GM18520 (cell line): ENCODE measurements at regions not wholly inside any gene's neighbourhood (a gene's known extent, or its start where the extent isn't known, plus 50 kb on each side); places are given as distances from the start of the nearest gene placed in this dataset.

Source experiments
- ATAC-seq: cut with Tn5 transposase; IDR thresholded peaks from one replicate; pipeline ENCODE4 v1.9.1; 2021; ENCODE audit not compliant: unreplicated experiment

DNA sequence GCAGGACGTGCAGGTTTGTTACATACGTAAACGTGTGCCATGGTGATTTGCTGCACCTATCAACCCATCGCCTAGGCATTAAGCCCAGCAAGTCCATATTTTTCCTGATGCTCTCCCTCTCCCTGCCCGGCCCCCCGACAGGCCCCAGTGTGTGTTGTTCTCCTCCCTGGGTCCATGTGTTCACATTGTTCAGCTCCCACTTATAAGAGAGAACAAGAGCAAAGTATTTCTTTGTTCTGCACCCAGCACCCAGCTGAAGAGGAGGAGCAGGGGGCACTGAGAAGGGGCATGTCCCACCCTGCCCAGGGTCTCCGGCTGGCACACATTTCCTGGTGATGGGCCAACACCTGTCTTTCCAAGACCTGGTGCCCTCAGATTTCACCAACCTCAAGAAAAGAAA is 251.1 kb upstream of the ARID1B start:
- ATAC-seq = no peak

DNA sequence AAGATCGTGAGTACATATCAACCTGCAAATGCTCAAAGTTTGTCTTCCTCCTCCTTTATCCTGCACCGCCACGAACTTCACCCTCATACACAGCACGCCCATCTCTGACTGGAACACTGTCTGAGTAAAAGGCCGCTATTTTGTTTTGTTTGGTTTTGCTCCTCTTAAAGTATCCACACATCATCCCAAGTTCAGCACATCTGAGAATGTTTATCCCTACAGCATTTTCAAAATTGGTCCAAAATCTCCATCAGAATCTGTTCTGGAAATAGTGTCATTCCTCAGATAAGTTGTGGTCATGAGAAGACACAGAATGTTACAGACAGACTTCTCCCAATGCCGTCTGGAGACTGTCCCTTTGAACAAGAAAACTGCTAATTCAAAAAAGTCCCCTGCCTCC is 251.6 kb upstream of the ARID1B start:
- ATAC-seq = no peak

DNA sequence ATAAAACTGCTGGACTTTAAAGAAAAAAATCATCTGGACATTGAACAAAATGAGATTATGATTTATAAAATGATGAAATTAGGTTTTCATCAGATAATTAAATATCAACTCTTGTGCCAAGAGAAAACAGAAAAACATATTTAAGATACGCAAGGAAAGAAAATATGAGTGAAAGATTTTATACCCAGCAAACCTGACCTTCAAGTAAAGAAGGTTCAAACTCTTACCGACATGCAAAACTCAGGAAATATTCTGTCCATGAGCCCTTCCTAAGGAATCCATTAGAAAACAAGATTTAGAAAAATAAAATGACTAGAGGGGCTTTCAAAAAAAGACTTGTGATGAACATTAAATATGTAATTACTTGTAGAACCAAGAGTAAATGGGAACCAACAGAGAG is 257.2 kb upstream of the ARID1B start:
- ATAC-seq = no peak

DNA sequence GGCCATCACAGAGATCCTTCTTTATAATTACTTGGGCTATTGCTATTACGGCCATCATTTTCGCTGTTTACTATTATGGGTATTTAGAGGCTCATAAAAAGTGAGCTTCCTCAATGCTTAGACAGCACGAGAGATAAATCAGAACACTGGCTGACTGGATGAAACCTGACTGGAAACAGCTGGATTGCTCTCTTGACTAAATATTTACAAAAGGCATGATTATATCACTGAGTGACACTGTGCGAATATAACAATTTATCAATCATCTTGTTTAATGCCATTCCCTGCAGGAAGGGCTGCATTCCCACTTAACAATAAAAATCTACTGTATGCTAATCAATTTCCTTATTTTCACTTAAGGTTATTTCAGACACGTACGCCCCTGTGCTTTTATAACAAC is 260.1 kb upstream of the ARID1B start:
- ATAC-seq = no peak

DNA sequence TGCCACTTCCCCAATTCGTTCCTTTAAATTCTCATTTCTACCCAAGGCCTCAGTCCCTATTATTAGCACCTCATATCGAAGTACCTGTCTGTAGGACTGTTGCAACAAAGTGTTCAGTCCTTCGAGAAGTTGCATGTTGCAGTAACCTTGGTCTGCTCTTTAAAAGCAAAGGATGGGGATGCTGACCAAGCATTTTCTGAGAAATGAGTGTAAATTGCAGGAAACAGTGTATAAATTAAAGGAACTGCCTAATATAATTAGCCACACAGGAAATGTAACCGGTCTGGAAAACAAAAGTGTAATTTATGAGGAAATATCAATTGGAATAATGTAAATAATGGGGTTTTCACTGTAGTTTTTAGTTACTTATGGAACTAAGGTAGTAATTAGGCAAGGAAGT is 261.9 kb upstream of the ARID1B start:
- ATAC-seq = no peak

DNA sequence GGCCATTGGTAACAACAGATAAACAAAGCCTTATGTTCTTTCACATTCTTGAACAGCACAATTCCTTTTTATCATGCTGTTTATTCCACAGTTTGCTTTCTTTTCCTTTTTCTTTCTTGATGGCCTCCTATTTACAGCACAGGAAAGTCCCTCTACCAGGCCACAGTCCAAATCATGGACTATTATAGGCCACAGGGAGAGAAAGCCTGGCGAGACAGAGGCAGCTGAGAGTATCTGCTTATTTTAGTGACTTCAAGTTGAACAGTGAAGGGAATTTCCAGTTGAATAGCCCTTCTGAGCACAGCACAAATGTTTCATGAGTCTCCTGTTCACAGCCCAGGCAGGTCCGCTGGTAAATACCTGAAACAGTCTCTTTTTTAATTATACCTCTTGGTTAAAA is 263.7 kb upstream of the ARID1B start:
- ATAC-seq = no peak

DNA sequence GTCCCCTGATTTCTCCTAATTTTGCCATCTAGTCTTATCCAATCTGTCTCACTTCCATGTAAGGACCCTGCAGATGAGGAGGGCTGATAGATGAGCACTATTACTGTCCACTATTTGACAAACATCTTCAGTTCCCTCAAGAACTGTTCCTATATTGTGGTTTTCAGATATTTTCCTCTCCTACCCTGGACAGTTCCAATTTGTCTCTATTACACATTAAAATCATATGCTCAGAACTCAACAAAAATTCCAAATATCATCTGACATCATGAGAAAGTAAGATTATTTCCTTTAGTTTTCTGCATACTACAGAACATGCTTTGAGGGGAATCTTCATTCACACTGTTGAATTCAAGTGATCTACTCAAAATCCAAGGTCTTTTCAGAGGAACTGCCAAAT is 265.6 kb upstream of the ARID1B start:
- ATAC-seq = no peak

DNA sequence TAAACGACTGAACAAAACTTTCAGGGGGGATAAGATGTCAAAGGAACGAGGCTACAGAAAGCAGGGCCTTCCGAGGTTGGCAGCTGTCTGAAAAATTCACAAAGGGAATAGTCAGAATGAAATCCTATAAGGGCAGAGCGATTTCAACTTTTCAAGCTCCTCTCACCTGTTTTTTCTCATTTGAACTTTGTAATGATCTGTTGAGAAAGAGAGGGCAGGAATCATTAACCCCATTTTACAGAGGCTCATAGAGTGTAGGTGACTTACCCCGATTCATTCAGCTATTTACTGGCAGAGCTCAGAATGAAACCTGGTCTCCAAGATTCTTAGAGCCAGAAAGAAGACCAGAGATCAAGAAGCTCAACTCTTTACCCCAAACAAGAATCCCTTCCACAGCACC is 266.1 kb upstream of the ARID1B start:
- ATAC-seq = no peak

DNA sequence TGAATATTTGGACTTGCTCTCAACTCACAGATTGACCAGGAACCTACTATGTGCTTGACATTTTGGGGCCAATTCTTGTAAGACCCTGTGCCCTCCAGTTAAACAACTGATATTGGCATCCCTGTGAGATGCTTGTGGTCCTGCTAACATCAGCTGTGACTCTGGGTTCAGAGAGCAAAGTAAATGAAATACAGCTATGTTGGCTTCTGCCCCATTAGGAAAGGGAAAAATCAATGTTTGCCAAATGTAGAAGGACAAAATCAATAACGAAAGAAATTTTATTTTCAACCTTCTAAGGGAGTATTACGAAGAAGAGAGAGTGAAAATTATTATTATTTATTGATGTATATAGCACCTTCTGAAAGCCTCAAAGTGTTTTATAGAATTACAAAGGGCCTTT is 266.9 kb upstream of the ARID1B start:
- ATAC-seq = no peak

DNA sequence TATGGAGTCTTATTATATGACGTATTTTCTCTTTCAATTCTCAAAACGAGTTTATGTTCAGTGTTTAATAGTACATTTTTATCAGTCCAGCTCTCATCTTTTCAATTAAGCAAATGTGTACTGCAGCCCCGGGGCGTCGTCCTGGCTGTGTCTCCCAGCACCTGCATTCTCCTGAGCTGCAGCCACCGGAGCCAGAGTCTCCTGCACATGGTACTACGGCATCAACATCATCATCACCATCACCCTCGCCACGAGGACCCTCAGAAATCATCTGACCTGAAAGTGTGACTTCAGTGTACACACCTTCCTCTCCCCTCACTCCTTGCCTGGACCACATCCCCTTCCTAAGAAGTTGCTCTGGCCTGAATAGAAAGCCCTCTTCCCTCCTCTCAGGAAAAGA is 267.7 kb upstream of the ARID1B start:
- ATAC-seq = no peak

DNA sequence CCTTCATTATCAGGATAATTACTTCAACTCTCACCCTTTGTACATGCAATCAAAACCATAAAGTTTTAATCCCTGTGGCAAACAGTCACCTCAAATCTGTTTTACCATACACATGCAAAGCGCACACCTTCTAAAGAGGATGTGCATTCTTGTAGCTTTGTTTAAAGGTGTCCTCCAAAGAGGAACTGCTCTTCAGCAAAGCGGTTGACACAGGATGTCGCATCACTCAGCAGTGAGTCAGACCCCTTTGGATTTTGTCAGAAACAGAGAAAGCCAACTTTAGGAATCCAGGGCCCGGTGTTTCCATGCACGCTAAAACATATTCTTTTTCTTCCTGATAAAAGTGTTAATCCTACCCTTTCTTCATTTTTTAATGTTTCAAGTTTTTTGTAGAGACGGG is 268.3 kb upstream of the ARID1B start:
- ATAC-seq = peak; percentile 55

DNA sequence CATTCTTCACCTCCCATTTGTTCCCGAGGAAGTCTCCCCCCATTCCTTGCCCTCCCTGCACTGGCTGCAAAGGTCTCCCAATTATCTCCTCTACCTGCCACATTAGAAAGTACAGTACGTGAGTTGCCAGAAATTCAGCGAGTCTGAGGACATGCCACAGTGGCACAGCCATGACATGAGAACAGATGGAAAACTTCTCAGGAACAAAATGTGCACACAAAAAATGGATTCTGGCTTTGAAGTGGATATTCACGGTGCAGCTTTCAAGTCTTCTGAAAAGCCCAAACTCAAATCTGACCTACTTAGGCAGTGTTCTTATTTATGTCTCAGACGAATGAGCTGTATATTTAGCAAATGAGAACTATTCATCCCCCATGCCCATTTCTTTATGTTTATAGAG is 269.1 kb upstream of the ARID1B start:
- no peak for ATAC-seq

DNA sequence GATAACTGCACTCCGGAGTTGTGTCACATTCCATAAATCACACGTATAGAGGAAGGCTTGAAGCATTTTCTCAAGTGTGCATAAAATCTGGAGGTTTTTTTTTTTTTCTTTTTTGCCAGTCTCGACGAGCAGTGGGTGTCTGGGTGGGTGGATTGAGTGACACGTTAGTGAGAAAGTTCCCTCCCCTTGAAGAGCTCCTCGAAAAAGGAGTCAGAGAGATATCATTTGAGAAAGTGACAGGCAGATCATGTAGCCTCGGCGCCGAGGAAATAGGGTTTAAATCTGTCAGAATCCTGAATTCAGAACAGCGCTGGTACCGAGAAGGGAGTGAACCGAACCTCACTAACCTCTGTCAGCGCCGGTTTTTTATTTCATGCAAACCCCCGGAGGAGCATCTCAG is 269.5 kb upstream of the ARID1B start:
- no peak for ATAC-seq

DNA sequence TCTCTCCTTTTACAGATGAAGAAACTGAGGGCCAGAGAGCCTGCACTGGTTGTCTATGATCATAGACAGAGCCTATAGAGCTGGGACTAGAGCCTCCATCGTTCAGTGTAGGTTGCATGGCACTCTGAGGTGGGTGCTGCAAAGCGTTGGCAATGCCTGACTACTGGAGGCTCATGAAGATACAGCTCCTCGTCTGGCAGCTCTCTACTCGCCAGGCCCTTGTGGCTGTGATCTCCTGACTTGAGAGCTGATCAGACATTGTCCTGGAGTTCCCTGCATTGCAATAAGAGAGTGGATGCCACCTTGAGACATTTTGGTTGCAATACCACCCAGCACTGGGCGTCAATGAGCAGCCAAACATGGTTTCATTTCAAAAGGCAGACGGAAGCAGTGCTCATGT is 270.1 kb upstream of the ARID1B start:
- ATAC-seq = no peak

DNA sequence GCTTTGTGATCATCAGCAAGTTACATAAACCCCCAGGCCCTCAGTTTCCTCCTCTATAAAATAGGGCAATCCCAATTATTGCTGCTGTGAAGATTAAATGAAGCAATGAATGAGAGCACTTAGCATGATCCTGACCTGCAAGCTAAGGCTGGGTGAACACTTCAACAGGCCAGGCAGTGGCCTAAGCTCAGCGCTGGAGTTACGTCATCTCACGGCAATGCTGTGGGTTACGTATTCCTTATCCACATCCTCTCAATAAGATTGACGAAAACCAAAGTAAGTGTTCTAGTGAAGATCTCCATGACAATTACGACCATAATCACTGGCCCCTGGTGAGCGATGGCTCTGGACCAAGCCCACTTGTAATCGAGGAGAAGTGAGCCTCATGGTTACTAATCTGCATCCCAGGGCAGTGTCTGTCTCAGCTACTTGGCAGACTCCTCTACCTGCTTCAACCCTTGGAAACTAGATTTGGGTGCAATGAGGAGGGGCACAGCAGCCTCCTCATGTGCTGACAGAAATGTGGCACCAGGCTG is 274.1 kb upstream of the ARID1B start:
- no peak for ATAC-seq

DNA sequence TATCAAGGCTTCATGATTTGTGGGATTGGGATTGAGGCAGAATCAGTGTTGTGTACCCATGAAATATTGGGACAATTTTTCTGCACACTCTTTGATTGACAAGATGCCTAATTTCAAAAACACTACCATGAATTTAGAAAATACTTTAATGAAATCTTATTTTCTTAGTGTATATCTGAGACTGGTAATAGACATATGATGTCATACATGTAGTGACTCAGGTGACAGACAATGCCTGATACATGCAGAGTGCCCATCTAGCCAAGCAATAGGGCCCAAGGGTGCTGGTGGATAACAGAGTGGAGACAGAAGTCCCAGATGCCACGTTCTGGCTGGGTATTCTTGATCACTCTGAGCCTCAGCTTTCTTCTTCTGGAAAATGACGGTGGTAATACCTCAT is 279.6 kb upstream of the ARID1B start:
- ATAC-seq = no peak

DNA sequence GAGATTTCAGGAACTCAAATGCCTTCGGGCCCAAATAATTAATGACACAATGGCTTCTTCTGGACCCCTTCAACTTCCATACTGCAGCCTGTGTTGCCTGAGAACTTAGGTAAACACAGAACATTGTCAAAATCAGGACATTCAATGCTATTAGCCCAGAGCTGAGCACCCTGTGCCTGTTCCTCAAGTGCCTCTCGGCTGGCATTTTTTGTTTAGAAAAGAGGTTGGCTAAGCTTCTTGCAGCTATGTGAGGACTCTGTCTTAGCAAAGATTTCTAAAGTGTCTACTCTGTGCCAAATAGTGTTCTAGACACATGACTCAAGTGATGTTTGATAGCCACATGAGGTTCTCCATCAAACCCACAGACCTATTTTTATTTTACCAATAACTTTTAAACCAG is 289.3 kb upstream of the ARID1B start:
- no peak for ATAC-seq

DNA sequence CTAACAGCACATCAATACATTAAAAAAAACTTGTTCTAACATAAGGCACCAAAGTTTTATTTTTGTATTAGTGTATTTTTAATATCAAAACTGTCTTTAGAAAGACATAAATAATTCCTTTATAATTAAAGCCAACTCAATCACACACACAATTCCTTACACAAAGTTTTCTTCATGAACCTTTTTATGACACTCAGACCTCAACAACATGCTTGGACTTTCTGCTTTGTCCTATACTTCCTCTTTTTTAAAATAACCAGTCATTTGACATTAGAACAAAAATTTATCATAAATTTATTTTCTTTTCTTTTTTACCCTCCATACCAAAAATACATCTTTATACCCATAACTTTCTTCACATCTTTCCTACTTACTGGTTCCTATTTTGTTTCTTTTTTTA is 292.0 kb upstream of the ARID1B start:
- no peak for ATAC-seq

DNA sequence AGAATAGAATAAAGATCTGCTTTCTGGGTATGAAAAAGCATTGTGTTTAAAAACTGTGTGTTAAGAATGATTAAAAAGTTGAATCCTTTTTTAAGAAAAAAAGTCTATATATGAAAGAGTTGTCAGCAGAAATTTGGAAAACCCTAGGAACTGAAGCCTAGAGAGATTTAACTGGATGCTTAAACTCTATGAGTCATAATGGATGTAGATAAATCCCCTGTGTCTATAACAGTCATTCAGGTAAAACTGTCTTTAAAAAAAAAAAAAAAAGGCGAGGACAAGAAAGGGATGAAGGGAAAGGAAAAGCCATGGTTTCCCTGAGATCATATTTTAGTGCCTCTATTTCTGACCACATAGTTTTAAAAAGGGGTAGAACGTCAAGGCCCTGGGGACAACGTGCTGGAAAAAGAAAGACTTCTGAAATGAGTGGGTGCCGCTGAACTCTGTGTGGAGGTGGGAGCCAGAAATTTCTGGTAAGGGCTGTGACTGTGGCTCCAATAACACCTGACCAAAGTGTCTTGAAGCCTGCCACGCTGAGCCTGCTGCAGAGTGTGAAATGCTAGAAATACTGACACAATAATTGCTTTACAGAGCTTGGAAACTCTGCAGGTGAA is 302.6 kb upstream of the ARID1B start:
- no peak for ATAC-seq

DNA sequence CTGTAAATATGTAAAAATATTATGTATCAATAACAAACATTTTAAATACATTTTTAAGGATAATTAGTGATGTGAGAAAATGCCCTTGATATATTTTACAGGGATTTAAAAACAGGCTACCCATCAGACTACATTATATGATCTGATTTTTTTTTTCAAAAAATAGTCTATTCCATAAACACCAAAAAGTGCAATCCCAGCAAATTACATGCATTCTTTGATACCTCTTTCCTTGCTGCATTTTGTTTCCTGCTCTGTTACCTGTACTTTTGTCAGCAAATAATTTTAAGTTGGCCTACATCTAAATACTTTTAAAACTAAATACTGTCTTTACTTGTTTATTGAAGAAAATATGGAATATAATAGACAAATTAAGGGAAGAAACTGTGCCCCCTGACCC is 306.2 kb upstream of the ARID1B start:
- no peak for ATAC-seq

DNA sequence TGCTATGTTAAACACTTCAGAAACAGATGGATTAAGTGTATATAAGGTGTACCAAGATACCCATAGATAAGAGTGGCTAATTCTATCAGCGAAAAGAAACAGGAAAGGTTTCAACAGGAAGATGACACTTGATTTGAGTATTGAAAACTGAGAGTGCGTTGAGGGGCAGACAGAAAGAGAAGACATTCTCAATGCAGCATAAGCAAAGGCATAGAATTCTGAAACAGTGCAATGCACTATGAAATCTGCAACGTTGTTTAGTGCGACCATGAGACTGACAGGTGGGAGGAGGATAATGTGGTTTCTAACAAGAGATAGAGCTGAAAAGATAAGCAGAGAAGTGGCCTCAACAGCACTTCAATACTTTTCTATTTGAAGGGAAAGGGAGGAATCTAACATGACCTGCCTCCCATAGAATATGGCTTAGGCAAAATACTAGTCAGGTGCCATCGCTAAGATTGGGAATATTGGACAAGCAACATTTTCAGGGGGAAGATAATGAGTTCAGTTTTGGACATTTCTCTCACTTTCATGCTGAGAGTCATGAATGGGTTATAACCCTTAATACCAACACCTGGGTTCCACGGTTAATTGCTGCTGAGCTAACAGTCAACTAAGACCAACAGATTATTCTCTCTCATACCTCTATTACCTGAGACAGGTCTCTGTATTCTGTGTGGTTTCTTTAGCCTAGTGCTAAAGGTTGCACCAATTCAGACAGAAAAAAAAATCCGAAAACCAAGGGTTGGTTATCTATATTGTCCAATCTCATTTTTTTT is 312.9 kb upstream of the ARID1B start:
- ATAC-seq = no peak

DNA sequence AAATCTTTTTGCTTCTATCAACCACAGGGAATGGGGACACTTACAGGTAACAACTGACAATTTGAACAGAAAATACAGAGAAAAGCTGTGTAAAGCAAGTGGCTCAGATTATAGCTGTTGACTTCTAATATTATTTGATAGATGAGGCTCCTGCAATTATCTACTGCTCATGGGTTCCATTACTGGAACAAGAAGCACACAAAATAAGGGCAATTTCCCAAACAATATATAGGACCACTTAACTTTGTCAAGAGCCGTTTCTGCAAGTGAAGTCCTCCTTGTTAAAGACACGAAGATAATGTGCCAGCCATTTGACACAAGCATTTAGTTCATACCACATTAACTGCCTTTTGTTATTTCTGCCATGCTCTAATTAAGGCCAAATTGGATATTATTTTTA is 315.5 kb upstream of the ARID1B start:
- ATAC-seq = no peak

DNA sequence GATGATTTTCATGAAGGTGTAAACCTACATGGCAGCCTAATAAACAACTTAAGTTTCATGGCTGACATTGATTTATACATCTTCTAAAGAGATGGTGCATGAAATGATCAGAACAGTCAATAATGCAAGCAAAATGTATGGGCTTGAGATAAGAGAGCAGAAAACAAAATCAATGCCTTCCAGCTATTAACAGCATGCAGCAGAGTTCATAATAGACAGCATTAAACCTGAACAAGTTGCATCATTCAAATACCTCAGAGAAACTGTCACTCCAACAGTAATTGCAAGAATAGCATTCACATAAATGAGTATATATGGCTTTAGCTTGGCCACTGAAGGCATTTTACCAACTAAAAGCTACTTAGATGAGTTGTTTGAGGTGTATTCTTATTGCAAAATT is 319.6 kb upstream of the ARID1B start:
- ATAC-seq = no peak
